Small intestine (tissue), 7 donors: ENCODE measurements at regions not wholly inside any gene's neighbourhood (a gene's known extent, or its start where the extent isn't known, plus 50 kb on each side); places are given as distances from the start of the nearest gene placed in this dataset.
A peak's percentile ranks its signal among the peaks of the same experiment; 100 is the strongest.
"Not testable (repeated sequence)": the region's sequence is repeated elsewhere in the genome, so short reads cannot be mapped to it uniquely, and the experiment has no call there.

Experiments
- DNase-seq, 2 donors: peaks; one replicate each; pipeline versions ENCODE4 v3.0.0 to v3.0.0-alpha.2; 2013
- FAIRE-seq: peaks from 2 replicates; lab custom pipeline; 2012; peaks lifted over from hg19 to GRCh38; lab: Jason Lieb, UNC
- H3K27ac ChIP-seq, 3 donors: one replicate each; pipeline ENCODE4 v1.5.1; 2013; ENCODE audit warnings: low read length in 2 of 3, mild to moderate bottlenecking in 2 of 3, control low read depth in 1 of 3, inconsistent platforms in 1 of 3, low read depth in 1 of 3, moderate library complexity in 1 of 3
- H3K27me3 ChIP-seq, 3 donors: one replicate each; pipeline ENCODE4 v1.6.1; 2013; ENCODE audit warnings: low read length in 3 of 3, inconsistent platforms in 1 of 3; ENCODE audit not compliant: control insufficient read depth in 3 of 3, insufficient read depth in 3 of 3
- H3K36me3 ChIP-seq, 3 donors: one replicate each; pipeline ENCODE4 v1.6.1; 2013; ENCODE audit warnings: low read length in 3 of 3, inconsistent platforms in 1 of 3, low read depth in 1 of 3, mild to moderate bottlenecking in 1 of 3, moderate library complexity in 1 of 3; ENCODE audit not compliant: control insufficient read depth in 3 of 3, insufficient read depth in 2 of 3
- H3K4me1 ChIP-seq, 3 donors: one replicate each; pipeline ENCODE4 v1.6.1; 2013; ENCODE audit warnings: low read length in 2 of 3, inconsistent platforms in 1 of 3, low read depth in 1 of 3, mild to moderate bottlenecking in 1 of 3, moderate library complexity in 1 of 3; ENCODE audit not compliant: control insufficient read depth in 3 of 3, insufficient read depth in 2 of 3
- H3K4me3 ChIP-seq, 3 donors: one replicate each; pipeline ENCODE4 v1.5.1; 2013; ENCODE audit warnings: low read length in 3 of 3, control low read depth in 1 of 3, inconsistent platforms in 1 of 3, low read depth in 1 of 3, mild to moderate bottlenecking in 1 of 3, moderate library complexity in 1 of 3
- H3K9me3 ChIP-seq, 2 donors: one replicate each; pipeline ENCODE4 v1.6.1; 2013; ENCODE audit warnings: low read depth in 1 of 2, low read length in 1 of 2; ENCODE audit not compliant: control insufficient read depth in 2 of 2, insufficient read depth in 1 of 2
- WGBS, 3 donors: extraction: QIAGEN DNeasy Blood & Tissue Kit; methylation state at CpG; one replicate each; pipeline ENCODE4 v1.1.7; 2013; 5-methylcytosine and 5-hydroxymethylcytosine counted together
- donor health status: healthy with polysubstance abuse.
- donor health status: control.
- donor health status: control.
- donor health status: Bipolar disorder and iron deficiency.
- donor health status: healthy.

GRCh38 chr11:93922830-93923229, 72.4 kb upstream of the VSTM5 start:
- Histone ChIP-seq H3K4me1 (no peaks in the 10 kb centered on the region), H3K27ac (peak overlapping the region in 1 of 3 donors; percentile 66), H3K4me3 (no peak overlapping the region), H3K9me3 (peaks cover 0 to 2% of the 10 kb centered on the region in 2 donors), H3K36me3 (no peaks in the 10 kb centered on the region), H3K27me3 (no peaks in the 10 kb centered on the region)
- WGBS, 3 donors: 23 to 44% (median 32%) methylated on average over 4 of the region's 4 CpGs
- FAIRE-seq: no peak
- peak; percentile 7 to 68 for DNase-seq

DNA sequence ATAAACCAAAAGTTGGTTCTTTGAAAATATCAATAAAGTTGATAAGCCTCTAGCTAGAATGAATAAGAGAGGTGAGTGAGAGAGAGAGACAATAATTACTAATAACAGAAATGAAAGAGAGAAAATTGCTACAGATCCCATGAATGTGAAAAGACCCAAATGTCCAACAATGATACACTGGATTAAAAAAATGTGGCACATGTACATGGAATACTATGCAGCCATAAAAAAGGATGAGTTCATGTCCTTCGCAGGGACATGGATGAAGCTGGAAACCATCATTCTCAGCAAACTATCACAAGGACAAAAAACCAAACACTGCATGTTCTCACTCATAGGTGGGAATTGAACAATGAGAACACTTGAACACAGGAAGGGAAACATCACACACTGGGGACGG, 75.7 kb upstream of the VSTM5 start:
- H3K4me1 ChIP-seq, H3K27ac ChIP-seq, H3K36me3 ChIP-seq, H3K9me3 ChIP-seq, H3K27me3 ChIP-seq, H3K4me3 ChIP-seq, FAIRE-seq, DNase-seq: not testable (repeated sequence)
- WGBS, 3 donors: 72 to 80% (median 75%) methylated on average over 2 of the region's 2 CpGs

- Histone ChIP-seq H3K27ac (no peak overlapping the region), H3K36me3 (no peaks in the 10 kb centered on the region), H3K27me3 (no peaks in the 10 kb centered on the region), H3K9me3 (peaks cover 0 to 2% of the 10 kb centered on the region in 2 donors), H3K4me1 (no peaks in the 10 kb centered on the region), H3K4me3 (no peak overlapping the region)
- FAIRE-seq: no peak
- no peak for DNase-seq
- WGBS, 3 donors: 88 to 97% (median 90%) methylated on average over 1 of the region's 1 CpG
Observed at GRCh38 chr11:93929407-93929806, 79.0 kb upstream of the VSTM5 start.

- FAIRE-seq: no peak
- H3K4me1 ChIP-seq: no peaks in the 10 kb centered on the region
- H3K9me3 ChIP-seq: no peaks in the 10 kb centered on the region
- H3K27ac ChIP-seq: no peak overlapping the region
- WGBS, 3 donors: 51 to 66% (median 56%) methylated on average over 3 of the region's 3 CpGs
- no peak for DNase-seq
- H3K4me3 ChIP-seq: no peak overlapping the region
- peaks cover 0 to 2% (median 0%) of the 10 kb centered on the region in 3 donors for H3K27me3 ChIP-seq
- H3K36me3 ChIP-seq: no peaks in the 10 kb centered on the region
Observed at GRCh38 chr11:93933230-93933629, 82.8 kb upstream of the VSTM5 start.

DNA sequence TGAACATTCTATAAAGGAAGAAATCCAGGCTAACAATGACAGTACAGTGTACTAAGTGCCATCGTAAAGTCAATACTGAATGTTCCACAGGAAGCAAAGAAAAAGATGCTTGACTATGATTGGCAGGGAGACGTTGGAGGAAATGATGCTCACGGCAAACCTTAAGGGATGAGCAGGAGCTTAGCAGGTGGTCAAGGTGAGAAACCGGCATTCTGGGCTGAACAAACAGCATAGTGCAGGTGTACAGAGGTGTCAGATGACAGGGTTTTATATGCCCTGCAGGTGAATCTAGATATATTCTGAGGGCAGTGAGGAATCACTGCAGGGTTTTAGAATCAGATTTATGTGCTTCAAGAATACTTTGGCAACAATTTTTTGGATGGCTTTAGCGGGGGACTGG, 85.3 kb upstream of the HEPHL1 start:
- H3K36me3 ChIP-seq: no peaks in the 10 kb centered on the region
- WGBS, 3 donors: 52 to 62% (median 53%) methylated on average over 5 of the region's 5 CpGs
- H3K27ac ChIP-seq: no peak overlapping the region
- peaks cover 0 to 4% (median 0%) of the 10 kb centered on the region in 3 donors for H3K27me3 ChIP-seq
- H3K9me3 ChIP-seq: no peaks in the 10 kb centered on the region
- H3K4me1 ChIP-seq: no peaks in the 10 kb centered on the region
- FAIRE-seq (no peak), DNase-seq (no peak)
- H3K4me3 ChIP-seq: no peak overlapping the region

DNA sequence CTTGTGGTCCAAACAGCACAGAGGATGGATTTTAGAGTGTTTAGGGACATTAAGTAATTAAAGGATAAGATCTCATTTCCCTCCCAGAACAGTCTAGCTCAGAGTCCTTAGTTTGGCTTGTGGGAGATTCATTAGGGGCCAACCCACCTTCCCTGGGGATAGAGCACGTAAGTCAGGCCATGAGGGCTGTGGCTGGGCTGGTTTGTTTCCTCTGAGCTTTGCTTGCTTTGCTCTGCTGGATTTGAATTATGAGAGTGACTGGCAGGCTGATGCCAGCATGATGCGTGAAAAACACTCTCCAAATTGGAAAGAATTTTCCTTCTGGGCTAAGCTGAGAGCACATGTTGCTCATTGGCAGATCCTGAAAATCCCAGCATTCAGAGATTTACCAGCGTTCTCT, 84.7 kb upstream of the HEPHL1 start:
- Histone ChIP-seq H3K9me3 (no peaks in the 10 kb centered on the region), H3K27ac (no peak overlapping the region), H3K36me3 (no peaks in the 10 kb centered on the region), H3K4me1 (no peaks in the 10 kb centered on the region), H3K4me3 (no peak overlapping the region), H3K27me3 (peaks cover 0 to 4% (median 0%) of the 10 kb centered on the region in 3 donors)
- WGBS, 3 donors: 50 to 64% (median 60%) methylated on average over 3 of the region's 3 CpGs
- DNase-seq (no peak), FAIRE-seq (no peak)

DNA sequence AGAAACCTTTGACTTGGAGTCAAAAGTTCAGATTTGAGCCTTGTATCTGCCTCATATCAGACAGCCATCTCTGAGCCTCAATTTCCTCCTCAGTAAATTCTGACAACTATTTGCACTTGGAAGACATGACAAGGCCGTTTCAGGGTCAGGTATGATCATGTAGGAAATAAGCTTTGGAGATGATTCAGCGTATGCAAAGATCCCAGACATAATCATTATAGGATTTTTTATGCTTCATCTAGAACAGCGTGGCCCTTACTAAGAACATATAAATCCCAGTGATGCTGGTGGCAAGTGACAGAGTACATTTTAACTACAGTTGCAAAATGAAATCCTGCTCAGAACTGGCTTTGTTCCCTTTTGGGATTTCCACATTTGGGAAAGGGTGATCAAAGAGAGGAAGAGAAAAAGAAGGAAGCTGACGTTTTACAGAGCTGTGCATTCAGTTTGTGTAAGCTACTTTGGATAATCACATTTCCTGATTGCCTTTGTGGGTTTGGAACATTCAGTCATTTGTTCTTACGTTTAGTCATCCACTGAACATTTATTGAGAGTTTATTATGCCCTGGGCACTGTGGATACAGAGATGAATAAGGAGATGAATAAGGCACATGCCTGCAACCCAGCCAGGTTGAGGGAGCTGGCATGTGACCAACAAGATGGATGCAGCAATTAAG, 81.9 kb upstream of the HEPHL1 start:
- H3K9me3 ChIP-seq: no peaks in the 10 kb centered on the region
- peaks cover 0 to 4% (median 0%) of the 10 kb centered on the region in 3 donors for H3K27me3 ChIP-seq
- H3K36me3 ChIP-seq: no peaks in the 10 kb centered on the region
- H3K4me1 ChIP-seq: no peaks in the 10 kb centered on the region
- no peak overlapping the region for H3K4me3 ChIP-seq
- FAIRE-seq (no peak), DNase-seq (no peak)
- 48 to 57% (median 48%) methylated on average over 5 of the region's 5 CpGs for WGBS, 3 donors
- no peak overlapping the region for H3K27ac ChIP-seq

GRCh38 chr11:93940395-93940794, 80.8 kb upstream of the HEPHL1 start:
- FAIRE-seq: no peak
- Histone ChIP-seq H3K36me3 (no peaks in the 10 kb centered on the region), H3K4me3 (no peak overlapping the region), H3K4me1 (no peaks in the 10 kb centered on the region), H3K27me3 (peaks cover 0 to 4% (median 0%) of the 10 kb centered on the region in 3 donors), H3K27ac (no peak overlapping the region), H3K9me3 (no peaks in the 10 kb centered on the region)
- DNase-seq: no peak
- 90 to 97% (median 94%) methylated on average over 2 of the region's 2 CpGs for WGBS, 3 donors

DNA sequence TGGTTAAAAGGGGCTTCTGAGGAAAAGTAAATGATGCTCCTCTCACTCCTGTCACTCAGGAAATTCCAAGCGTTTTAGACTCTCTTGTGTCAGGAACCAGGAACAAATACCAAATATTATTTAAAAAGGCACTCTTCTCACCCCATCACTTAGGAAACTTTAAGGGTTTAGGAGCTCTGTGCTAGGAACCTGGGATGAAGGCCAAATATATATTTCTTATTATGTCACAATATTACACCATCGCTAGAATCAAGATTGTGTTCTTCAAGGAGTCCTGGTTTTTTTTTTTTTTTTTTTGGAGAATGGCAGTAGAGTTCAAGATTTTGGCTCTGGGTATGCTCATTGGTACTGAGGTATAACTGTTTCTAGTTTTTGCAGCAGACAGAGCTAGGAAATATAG, 79.0 kb upstream of the HEPHL1 start:
- 30 to 48% (median 36%) methylated on average over 2 of the region's 2 CpGs for WGBS, 3 donors
- no peak for FAIRE-seq
- no peaks in the 10 kb centered on the region for H3K9me3 ChIP-seq
- DNase-seq: no peak
- no peaks in the 10 kb centered on the region for H3K4me1 ChIP-seq
- peaks cover 0 to 2% (median 0%) of the 10 kb centered on the region in 3 donors for H3K27me3 ChIP-seq
- no peaks in the 10 kb centered on the region for H3K36me3 ChIP-seq
- H3K27ac ChIP-seq: no peak overlapping the region
- no peak overlapping the region for H3K4me3 ChIP-seq
